C4-2B (cell line): ENCODE measurements at regions not wholly inside any gene's neighbourhood (a gene's known extent, or its start where the extent isn't known, plus 50 kb on each side); places are given as distances from the start of the nearest gene placed in this dataset.

Source experiments
- H3K27ac ChIP-seq: fragments of 450-650 bp; 2 replicates; pipeline ENCODE4 v1.5.1; 2017
- CTCF ChIP-seq: fragments of 450-650 bp; conservative IDR thresholded peaks from 2 replicates; pipeline ENCODE4 v1.5.1; 2017; ENCODE audit warnings: mild to moderate bottlenecking
- ZFX ChIP-seq: fragments of 450-650 bp; IDR thresholded peaks from 2 replicates; pipeline ENCODE4 v1.6.1; 2017

- H3K27ac ChIP-seq: no peak overlapping the region
- TF ChIP-seq ZFX (no peak), CTCF (no peak)
Measured at GRCh38 chr5:125310749-125311148, 564.3 kb upstream of the ZNF608 start.

- TF ChIP-seq CTCF: no peak
- no peak for TF ChIP-seq ZFX
- H3K27ac ChIP-seq: no peak overlapping the region
Measured at GRCh38 chr5:125311743-125312142, 565.3 kb upstream of the ZNF608 start.

DNA sequence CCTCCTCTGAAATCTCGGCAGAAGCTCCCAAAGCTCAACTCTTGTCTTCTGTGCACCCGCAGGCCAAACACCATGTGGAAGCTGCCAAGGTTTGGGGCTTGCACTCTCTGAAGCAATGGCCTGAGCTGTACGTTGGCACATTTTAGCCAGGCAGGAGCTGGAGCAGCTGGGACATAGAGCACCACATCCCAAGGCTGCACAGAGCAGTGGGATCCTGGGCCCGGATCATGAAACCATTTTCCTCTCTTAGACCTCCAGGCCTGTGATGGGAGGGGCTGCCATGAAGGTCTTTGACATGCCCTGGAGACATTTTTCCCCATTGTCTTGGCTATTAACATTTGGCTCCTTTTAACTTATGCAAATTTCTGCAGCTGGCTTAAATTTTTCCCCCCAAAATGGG is 567.1 kb upstream of the ZNF608 start:
- TF ChIP-seq CTCF (no peak), ZFX (no peak)

GRCh38 chr5:125315306-125315705 is 568.9 kb upstream of the ZNF608 start:
- TF ChIP-seq CTCF: no peak
- no peak for TF ChIP-seq ZFX
- H3K27ac ChIP-seq: no peak overlapping the region

More for the DNA sequence above, 567.1 kb upstream of the ZNF608 start:
- no peak overlapping the region for H3K27ac ChIP-seq

DNA sequence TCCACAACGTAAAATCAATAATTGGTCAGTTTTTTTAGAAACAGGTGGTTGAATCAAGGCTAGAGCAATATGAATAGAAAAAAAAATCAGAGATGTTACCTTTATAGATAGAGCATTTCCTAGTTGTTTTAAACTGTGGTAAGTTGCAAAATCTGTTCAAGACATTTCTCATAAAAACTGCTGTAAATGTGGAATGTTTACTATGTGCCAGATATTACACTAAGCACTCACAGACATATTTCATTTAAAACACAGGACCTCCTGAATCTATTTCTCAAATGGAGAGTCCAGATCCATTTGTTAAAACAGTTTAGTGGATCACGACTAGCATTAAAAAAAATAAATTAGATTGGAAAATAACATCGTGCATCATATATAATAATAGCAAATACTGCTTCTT is 570.0 kb upstream of the ZNF608 start:
- H3K27ac ChIP-seq: no peak overlapping the region
- TF ChIP-seq CTCF (no peak), ZFX (no peak)

GRCh38 chr5:125316915-125317535 is 570.6 kb upstream of the ZNF608 start:
- no peak for TF ChIP-seq CTCF
- TF ChIP-seq ZFX: no peak
- no peak overlapping the region for H3K27ac ChIP-seq

GRCh38 chr5:125317536-125317995 is 571.1 kb upstream of the ZNF608 start:
- no peak for TF ChIP-seq CTCF
- TF ChIP-seq ZFX: no peak
- no peak overlapping the region for H3K27ac ChIP-seq
